GM18505 (cell line): ENCODE measurements at regions not wholly inside any gene's neighbourhood (a gene's known extent, or its start where the extent isn't known, plus 50 kb on each side); places are given as distances from the start of the nearest gene placed in this dataset.
"Not testable (repeated sequence)": the region's sequence is repeated elsewhere in the genome, so short reads cannot be mapped to it uniquely, and the experiment has no call there.

ENCODE experiments used
- ATAC-seq: cut with Tn5 transposase; IDR thresholded peaks from one replicate; pipeline ENCODE4 v1.9.1; 2021; ENCODE audit not compliant: unreplicated experiment
- POLR2A ChIP-seq: IDR thresholded peaks from 4 replicates; pipeline ENCODE4 v1.6.1; 2011; ENCODE audit warnings: borderline replicate concordance; ENCODE audit not compliant: insufficient read depth, insufficient read length; ENCODE audit errors: extremely low read depth

DNA sequence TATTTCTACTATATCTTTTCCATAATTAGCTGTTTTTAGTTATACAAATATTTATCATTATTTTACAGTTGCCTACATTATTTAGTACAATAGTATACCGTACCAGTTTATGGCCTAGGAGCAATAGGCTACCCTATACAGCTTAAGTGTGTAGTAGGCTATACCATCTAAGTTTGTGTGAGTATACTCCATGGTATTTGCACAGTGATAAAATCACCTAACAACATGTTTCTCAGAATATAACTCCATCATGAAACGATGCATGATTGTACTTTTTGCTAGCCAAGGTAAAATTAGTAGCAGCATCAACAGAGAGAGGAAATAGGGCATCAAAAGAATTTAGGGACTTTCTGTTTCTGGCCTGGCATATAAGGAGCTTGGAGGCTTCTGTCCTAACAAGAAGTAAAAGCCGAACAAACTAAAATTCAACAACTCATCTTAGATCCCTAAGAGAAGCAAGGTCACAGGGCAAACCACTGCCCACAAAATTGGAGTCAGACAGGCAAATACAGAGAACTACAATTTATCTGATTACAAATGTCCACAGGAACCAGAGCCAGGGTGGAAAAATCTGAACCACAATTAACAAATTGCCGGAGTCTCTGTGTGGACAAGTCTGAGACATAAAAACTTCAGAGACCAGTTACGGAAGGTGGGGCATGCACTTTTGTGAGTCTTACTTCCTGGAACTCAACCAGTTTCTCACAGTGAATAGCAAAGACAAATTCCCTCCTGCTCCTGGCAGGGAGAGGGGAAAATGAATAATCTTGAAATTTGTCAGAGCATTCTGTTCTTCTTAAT is 671.4 kb downstream of the RFPL4B start:
- no peak for TF ChIP-seq POLR2A
- ATAC-seq: no peak

- no peak for TF ChIP-seq POLR2A
- no peak for ATAC-seq
These were observed 672.0 kb downstream of the RFPL4B start for GRCh38 chr6:113019176-113019575.

- no peak for TF ChIP-seq POLR2A
- no peak for ATAC-seq
These were observed 680.6 kb downstream of the RFPL4B start for GRCh38 chr6:113027780-113028179.

DNA sequence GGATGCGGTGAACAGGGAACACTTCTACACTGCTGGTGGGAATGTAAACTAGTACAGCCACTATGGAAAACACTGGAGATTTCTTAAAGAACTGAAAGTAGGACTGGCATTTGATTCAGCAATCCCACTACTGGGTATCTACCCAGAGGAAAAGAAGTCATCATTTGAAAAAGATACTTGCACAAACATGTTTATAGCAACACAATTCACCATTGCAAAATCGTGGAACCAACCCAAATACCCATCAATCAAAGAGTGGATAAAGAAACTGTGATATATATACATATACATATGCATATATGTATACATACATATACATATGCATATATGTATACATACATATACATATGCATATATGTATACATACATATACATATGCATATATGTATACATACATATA is 682.0 kb downstream of the RFPL4B start:
- not testable (repeated sequence) for ATAC-seq

DNA sequence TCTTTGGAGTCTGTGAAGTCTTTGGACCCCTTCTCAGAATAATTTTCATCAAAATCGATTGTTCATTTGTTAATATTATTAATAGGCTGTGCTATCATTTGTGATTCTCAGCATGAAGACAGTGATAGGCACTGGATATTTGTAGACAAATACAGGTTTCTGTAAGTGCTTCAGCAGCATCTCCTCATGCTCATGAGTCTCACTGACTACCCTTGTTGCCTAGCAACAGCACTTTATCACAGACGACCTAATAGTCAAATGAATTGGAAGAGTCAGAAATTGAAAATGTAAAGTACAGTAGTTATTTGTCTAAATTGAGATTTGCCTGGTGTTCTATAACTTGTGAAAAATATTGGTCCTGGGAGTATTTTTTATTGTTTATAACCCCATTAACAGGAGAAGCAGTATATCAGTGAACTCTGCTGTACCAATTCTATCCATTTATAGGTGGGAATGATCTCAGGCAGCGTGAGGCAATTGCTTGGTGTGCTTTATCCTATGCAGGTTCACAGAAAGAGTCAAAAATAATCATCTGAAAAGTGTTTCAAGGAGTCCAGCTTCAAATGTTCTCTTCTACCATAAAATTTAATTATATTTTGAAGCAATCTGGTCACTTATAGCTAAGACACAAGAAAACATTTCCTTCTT is 684.6 kb downstream of the RFPL4B start:
- TF ChIP-seq POLR2A: no peak
- ATAC-seq: no peak

DNA sequence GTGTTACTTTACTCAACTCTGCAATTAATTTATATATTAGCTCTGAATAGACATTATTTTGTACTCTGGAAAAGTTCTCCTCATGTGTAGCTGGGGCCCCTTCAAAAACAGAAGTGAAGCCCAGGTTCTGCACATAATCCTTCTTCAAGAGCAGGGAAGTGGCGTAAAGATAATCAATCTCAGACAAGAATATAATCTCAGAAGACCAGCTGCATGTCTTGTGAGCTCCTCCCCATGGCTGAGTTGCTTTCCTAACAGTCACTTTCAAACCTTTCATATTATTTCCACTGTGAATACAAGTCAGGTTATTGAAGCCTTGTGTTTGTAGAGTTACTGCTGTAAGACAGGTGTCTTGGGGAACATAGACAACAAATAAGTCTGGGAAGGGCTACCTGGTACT is 691.9 kb downstream of the RFPL4B start:
- no peak for ATAC-seq

GRCh38 chr6:113047148-113047547 is 700.0 kb downstream of the RFPL4B start:
- TF ChIP-seq POLR2A: no peak
- no peak for ATAC-seq

More for the DNA sequence above, 691.9 kb downstream of the RFPL4B start:
- no peak for TF ChIP-seq POLR2A

- no peak for TF ChIP-seq POLR2A
- ATAC-seq: no peak
These were observed 700.8 kb downstream of the RFPL4B start for GRCh38 chr6:113047932-113048331.

GRCh38 chr6:113048741-113049140 is 701.6 kb downstream of the RFPL4B start:
- ATAC-seq: no peak
- no peak for TF ChIP-seq POLR2A

DNA sequence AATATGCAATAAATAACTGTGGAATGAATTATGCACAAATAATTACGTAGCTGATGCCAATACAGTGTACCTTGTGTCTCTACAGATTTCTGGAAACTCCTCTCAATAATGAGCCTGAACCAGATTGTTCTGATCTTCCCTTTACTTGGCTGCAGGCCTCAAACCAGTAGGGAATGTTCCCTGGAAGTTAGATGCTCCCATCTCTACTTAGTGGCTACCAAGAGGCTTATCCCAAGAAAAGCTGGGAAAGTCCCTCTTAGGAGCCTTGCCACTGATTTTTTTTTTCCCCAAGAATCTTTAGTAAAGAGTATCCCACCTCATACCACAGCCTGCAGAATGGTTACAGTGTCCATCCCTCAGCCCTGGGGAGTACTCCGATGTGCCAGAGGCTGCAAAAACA is 702.1 kb downstream of the RFPL4B start:
- ATAC-seq: no peak
- TF ChIP-seq POLR2A: no peak

- ATAC-seq: no peak
- no peak for TF ChIP-seq POLR2A
These were observed 703.1 kb downstream of the RFPL4B start for GRCh38 chr6:113050010-113050858.

DNA sequence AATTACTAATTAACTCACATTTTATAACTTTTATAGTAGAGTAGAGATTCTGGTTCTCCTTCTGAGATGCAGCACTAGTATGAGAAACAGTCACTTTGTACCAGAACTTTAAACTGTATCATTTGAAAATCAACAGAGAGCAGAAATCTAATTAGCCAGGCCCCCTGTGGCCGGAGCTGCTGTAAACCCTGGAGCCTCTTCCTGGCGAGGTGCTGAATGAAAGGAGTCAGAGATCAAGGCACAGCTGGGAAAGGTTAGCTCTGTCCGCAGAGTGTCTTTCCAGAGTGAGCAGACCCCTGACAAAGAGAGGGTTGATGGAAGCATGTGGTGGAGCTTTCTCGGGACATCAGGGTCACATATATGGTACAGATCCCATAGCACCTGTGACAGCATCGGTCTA is 703.8 kb downstream of the RFPL4B start:
- ATAC-seq: no peak
- TF ChIP-seq POLR2A: no peak

DNA sequence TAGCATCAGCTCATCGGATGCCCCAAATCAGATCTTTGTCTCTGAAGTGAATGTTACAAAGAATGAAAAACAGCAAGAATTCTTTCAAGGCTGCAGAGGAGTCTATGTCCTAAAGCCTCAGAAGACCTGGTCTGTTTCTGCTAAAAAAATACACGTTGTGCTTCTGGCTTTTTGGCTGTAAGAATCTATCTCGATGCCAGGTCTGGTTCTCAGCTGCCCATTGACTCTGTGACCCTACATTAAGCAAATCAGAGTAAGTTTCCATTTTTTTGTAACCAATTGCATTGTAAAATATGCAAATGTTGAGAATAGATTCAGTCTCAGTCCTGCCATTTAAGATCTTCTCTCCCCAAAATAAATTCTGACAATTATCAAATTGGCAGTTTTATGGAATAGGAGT is 705.4 kb downstream of the RFPL4B start:
- TF ChIP-seq POLR2A: no peak
- ATAC-seq: no peak
